ENCODE measurements at regions not wholly inside any gene's neighbourhood (a gene's known extent, or its start where the extent isn't known, plus 50 kb on each side); places are given as distances from the start of the nearest gene placed in this dataset.
"Not testable (repeated sequence)": the region's sequence is repeated elsewhere in the genome, so short reads cannot be mapped to it uniquely, and the experiment has no call there.

- TF ChIP-seq CTCF (IDR thresholded peaks at IDR 0.05; ENCODE audit: low read length); EZH2 (IDR thresholded peaks at IDR 0.05; ENCODE audit: borderline replicate concordance, low read length): not testable (repeated sequence)
Observed at GRCh38 chr2:77900211-77900610, 378.0 kb upstream of the LRRTM4 start.

All from OCI-LY1 (cell line).